GM12878 (cell line): ENCODE measurements at regions not wholly inside any gene's neighbourhood (a gene's known extent, or its start where the extent isn't known, plus 50 kb on each side); places are given as distances from the start of the nearest gene placed in this dataset.

Experiments used
- CTCF ChIP-seq, 3 experiments: IDR thresholded peaks in 2 of 3; conservative IDR thresholded peaks in 1 of 3; 2 replicates each; pipeline ENCODE4 v1.5.1; 2011; ENCODE audit warnings: low read depth in 3 of 3, low read length in 3 of 3, mild to moderate bottlenecking in 3 of 3, control low read depth in 2 of 3, moderate library complexity in 2 of 3, inconsistent platforms in 1 of 3, mixed read lengths in 1 of 3; ENCODE audit not compliant: control insufficient read depth in 2 of 3, insufficient read depth in 1 of 3; ENCODE audit errors: extremely low read depth in 1 of 3
- EZH2 ChIP-seq: IDR thresholded peaks from 2 replicates; pipeline ENCODE4 v1.6.1; 2012; ENCODE audit warnings: low read depth, mild to moderate bottlenecking, control low read depth, inconsistent platforms, low read length, borderline replicate concordance; ENCODE audit not compliant: control insufficient read depth
- HDAC2 ChIP-seq: fragments of 200-600 bp; sonication (generic); IDR thresholded peaks from 2 replicates; pipeline ENCODE4 v1.6.1; 2017
- MEF2B ChIP-seq: fragments of 450-650 bp; IDR thresholded peaks from 2 replicates; pipeline ENCODE4 v1.6.1; 2018; ENCODE audit warnings: mild to moderate bottlenecking, moderate library complexity; ENCODE audit not compliant: partially characterized antibody, poor library complexity, severe bottlenecking
- NFYB ChIP-seq: IDR thresholded peaks from 2 replicates; pipeline ENCODE4 v1.6.1; 2011; ENCODE audit warnings: low read depth, mild to moderate bottlenecking, low read length, improper control_type of control experiment, moderate library complexity; ENCODE audit not compliant: insufficient read depth
- POLR2AphosphoS5 ChIP-seq: IDR thresholded peaks from 2 replicates; pipeline ENCODE4 v1.6.1; 2011; ENCODE audit warnings: mild to moderate bottlenecking, low read length, inconsistent platforms
- RELA ChIP-seq: fragments of 450-650 bp; IDR thresholded peaks from 2 replicates; pipeline ENCODE4 v1.8.0; 2014; ENCODE audit warnings: borderline replicate concordance; ENCODE audit not compliant: partially characterized antibody
- STAT3 ChIP-seq: IDR thresholded peaks from 2 replicates; pipeline ENCODE4 v1.6.1; 2011; ENCODE audit warnings: low read depth, low read length, improper control_type of control experiment
- ZBTB11 ChIP-seq: fragments of 450-650 bp; formaldehyde crosslinking; IDR thresholded peaks from 2 replicates; pipeline ENCODE4 v1.5.0; 2022; ENCODE audit warnings: mild to moderate bottlenecking, missing genetic modification characterization
- ZNF687 ChIP-seq: fragments of 450-650 bp; IDR thresholded peaks from 2 replicates; pipeline ENCODE4 v1.6.1; 2017; ENCODE audit warnings: mild to moderate bottlenecking, moderate library complexity
- TF ChIP-seq, protein P1 (sequence below): IDR thresholded peaks from 2 replicates; pipeline ENCODE4 v1.6.1; 2011; ENCODE audit warnings: low read depth, low read length, improper control_type of control experiment, borderline replicate concordance

- no peak for TF ChIP-seq CTCF (IDR thresholded peaks at IDR 0.05 in 2 of 3, conservative IDR thresholded peaks at IDR 0.05 in 1 of 3; ENCODE audit: control insufficient read depth in 2 of 3, extremely low read depth in 1 of 3, insufficient read depth in 1 of 3, low read depth in 3 of 3, low read length in 3 of 3)
- TF ChIP-seq NFYB = no peak
- TF ChIP-seq, protein P1, sequence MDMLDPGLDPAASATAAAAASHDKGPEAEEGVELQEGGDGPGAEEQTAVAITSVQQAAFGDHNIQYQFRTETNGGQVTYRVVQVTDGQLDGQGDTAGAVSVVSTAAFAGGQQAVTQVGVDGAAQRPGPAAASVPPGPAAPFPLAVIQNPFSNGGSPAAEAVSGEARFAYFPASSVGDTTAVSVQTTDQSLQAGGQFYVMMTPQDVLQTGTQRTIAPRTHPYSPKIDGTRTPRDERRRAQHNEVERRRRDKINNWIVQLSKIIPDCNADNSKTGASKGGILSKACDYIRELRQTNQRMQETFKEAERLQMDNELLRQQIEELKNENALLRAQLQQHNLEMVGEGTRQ = no peak
- no peak for TF ChIP-seq EZH2
- TF ChIP-seq POLR2AphosphoS5 = no peak
- no peak for TF ChIP-seq ZBTB11 (CRISPR knock-in tag)
- TF ChIP-seq RELA = no peak
- TF ChIP-seq MEF2B = no peak
- no peak for TF ChIP-seq STAT3
- no peak for TF ChIP-seq HDAC2
- TF ChIP-seq ZNF687 = no peak
These were observed 268.3 kb upstream of the MTPN start for GRCh38 chr7:136245327-136246004.
